GM12878 (cell line): ENCODE measurements at regions not wholly inside any gene's neighbourhood (a gene's known extent, or its start where the extent isn't known, plus 50 kb on each side); places are given as distances from the start of the nearest gene placed in this dataset.

Experiments used
- ATAC-seq: fragments of 200-7000 bp; cut with Tn5 transposase; 3 replicates; pipeline ENCODE4 v1.9.1; 2020; ENCODE audit warnings: mild to moderate bottlenecking, moderate library complexity
- BruUV-seq: library from RNA; stranded (reverse); fragments of 400-500 nt; replicated peaks from 2 replicates; lab custom pipeline; 2021; lab: Mats Ljungman, UMichigan
- CTCF ChIA-PET: fragments of 300-600 bp; sonication (Branson Sonifier 250); formaldehyde crosslinking; extraction: SDS; loops from one replicate; lab custom pipeline; 2021; ENCODE audit warnings: inconsistent platforms; lab: Yijun Ruan, JAX
- POLR2A ChIA-PET: fragments of 350-600 bp; formaldehyde crosslinking; extraction: SDS; loops from one replicate; lab custom pipeline; 2021; ENCODE audit warnings: inconsistent platforms; lab: Charles Lee
- RAD21 ChIA-PET: fragments of 300-600 bp; sonication (Branson Sonifier 250); formaldehyde crosslinking; loops from one replicate; lab custom pipeline; 2023; ENCODE audit warnings: antibody characterized with exemption; ENCODE audit not compliant: unreplicated experiment; lab: Charles Lee
- SMC1A ChIA-PET: fragments of 300-600 bp; sonication (Branson Sonifier 250); formaldehyde crosslinking; loops from one replicate; lab custom pipeline; 2023; ENCODE audit not compliant: unreplicated experiment, uncharacterized antibody; lab: Charles Lee
- DNase-seq: peaks from one replicate; pipeline ENCODE4 v3.0.0-alpha.2; 2011; ENCODE audit warnings: low read depth, low spot score
- FAIRE-seq: peaks from 3 replicates; lab custom pipeline; 2011; peaks lifted over from hg19 to GRCh38; lab: Jason Lieb, UNC
- H2AFZ ChIP-seq: 2 replicates; pipeline ENCODE4 v1.6.0; 2011; ENCODE audit warnings: low read depth, low read length, control low read depth; ENCODE audit not compliant: control insufficient read depth
- H3K27ac ChIP-seq: 2 replicates; pipeline ENCODE4 v1.5.1; 2011; ENCODE audit warnings: control low read depth; ENCODE audit not compliant: control insufficient read depth, insufficient read depth
- H3K27me3 ChIP-seq, 2 experiments: replicated peaks in 1 of 2; 2 replicates each; pipeline versions ENCODE4 v1.6.0 to v1.6.1; 2011; ENCODE audit warnings: low read length in 1 of 2; ENCODE audit not compliant: control insufficient read depth in 2 of 2, insufficient read depth in 2 of 2
- H3K36me3 ChIP-seq, 2 experiments: 2 replicates each; pipeline ENCODE4 v1.5.1; 2011; ENCODE audit warnings: low read length in 1 of 2; ENCODE audit not compliant: control insufficient read depth in 2 of 2, insufficient read depth in 2 of 2
- H3K4me1 ChIP-seq: 2 replicates; pipeline ENCODE4 v1.6.1; 2011; ENCODE audit warnings: mild to moderate bottlenecking, low read length, moderate library complexity, mixed read lengths; ENCODE audit not compliant: control insufficient read depth, insufficient read depth
- H3K4me2 ChIP-seq: 2 replicates; pipeline ENCODE4 v1.6.0; 2011; ENCODE audit warnings: control low read depth; ENCODE audit not compliant: control insufficient read depth, insufficient read depth
- H3K4me3 ChIP-seq: fragments of 200-600 bp; sonication (generic); 2 replicates; pipeline ENCODE4 v1.5.1; 2016
- H3K79me2 ChIP-seq: 2 replicates; pipeline ENCODE4 v1.6.0; 2011; ENCODE audit warnings: low read length; ENCODE audit not compliant: control insufficient read depth, insufficient read depth
- H3K9ac ChIP-seq: 2 replicates; pipeline ENCODE4 v1.8.0; 2011; ENCODE audit warnings: low read length, control low read depth, mixed read lengths; ENCODE audit not compliant: control insufficient read depth, insufficient read depth
- H3K9me3 ChIP-seq: replicated peaks from 3 replicates; pipeline ENCODE4 v1.5.1; 2011; ENCODE audit warnings: mild to moderate bottlenecking, low read length; ENCODE audit not compliant: control insufficient read depth, insufficient read depth
- H4K20me1 ChIP-seq: 2 replicates; pipeline ENCODE4 v1.6.0; 2011; ENCODE audit not compliant: control insufficient read depth, insufficient read depth
- BCL11A ChIP-seq: IDR thresholded peaks from 2 replicates; pipeline ENCODE4 v1.6.1; 2011; ENCODE audit warnings: low read depth, low read length
- GATAD2B ChIP-seq: fragments of 450-650 bp; conservative IDR thresholded peaks from 2 replicates; pipeline ENCODE4 v1.6.1; 2017; ENCODE audit warnings: low read depth, mild to moderate bottlenecking, moderate library complexity
- IKZF2 ChIP-seq, 2 experiments: fragments of 450-650 bp; IDR thresholded peaks; 2 replicates each; pipeline ENCODE4 v1.6.1; 2017; ENCODE audit warnings: mild to moderate bottlenecking in 2 of 2, moderate library complexity in 2 of 2
- JUND ChIP-seq: IDR thresholded peaks from 2 replicates; pipeline ENCODE4 v1.6.1; 2012; ENCODE audit warnings: low read depth, mild to moderate bottlenecking, low read length, improper control_type of control experiment, moderate library complexity
- PML ChIP-seq: IDR thresholded peaks from 2 replicates; pipeline ENCODE4 v1.6.1; 2012; ENCODE audit warnings: low read length, inconsistent platforms
- RAD21 ChIP-seq: IDR thresholded peaks from 2 replicates; pipeline ENCODE4 v1.6.1; 2011; ENCODE audit warnings: mild to moderate bottlenecking, low read depth, low read length, moderate library complexity; ENCODE audit not compliant: insufficient read depth
- SMC3 ChIP-seq: IDR thresholded peaks from 2 replicates; pipeline ENCODE4 v1.6.1; 2011; ENCODE audit warnings: low read length, improper control_type of control experiment, borderline replicate concordance
- SUZ12 ChIP-seq: fragments of 200-600 bp; sonication (generic); IDR thresholded peaks from one replicate; pipeline ENCODE4 v1.6.1; 2018; ENCODE audit warnings: antibody characterized with exemption, mild to moderate bottlenecking; ENCODE audit not compliant: unreplicated experiment
- ZNF207 ChIP-seq: fragments of 450-650 bp; IDR thresholded peaks from 2 replicates; pipeline ENCODE4 v1.6.1; 2014; ENCODE audit warnings: antibody characterized with exemption, mild to moderate bottlenecking, borderline replicate concordance
- whole genome bisulfite sequencing: methylation state at CpG from one replicate; pipeline ENCODE4 v1.1.6; 2016; ENCODE audit warnings: low lambda C conversion rate; ENCODE audit not compliant: insufficient replicate concordance, insufficient coverage; ENCODE audit errors: missing lambda C conversion rate; 5-methylcytosine and 5-hydroxymethylcytosine counted together
- in situ Hi-C: fragments of 300-500 bp; cut with MboI; formaldehyde crosslinking; loops from 9 replicates; pipeline ENCODE4 v1.14.3; 2018; ENCODE audit warnings: mixed read lengths
- intact Hi-C: fragments of 100-400 bp; cut with micrococcal nuclease; formaldehyde crosslinking; loops from one replicate; pipeline ENCODE4 v1.14.2; 2022; ENCODE audit not compliant: unreplicated experiment
- TF ChIP-seq, protein P1 (sequence below): IDR thresholded peaks from 2 replicates; pipeline ENCODE4 v1.6.1; 2011; ENCODE audit warnings: low read depth, low read length, improper control_type of control experiment, borderline replicate concordance
- TF ChIP-seq, protein P2 (sequence below), 3 experiments: IDR thresholded peaks in 2 of 3; conservative IDR thresholded peaks in 1 of 3; 2 replicates each; pipeline ENCODE4 v1.5.1; 2011; ENCODE audit warnings: low read depth in 3 of 3, low read length in 3 of 3, mild to moderate bottlenecking in 3 of 3, control low read depth in 2 of 3, moderate library complexity in 2 of 3, inconsistent platforms in 1 of 3, mixed read lengths in 1 of 3; ENCODE audit not compliant: control insufficient read depth in 2 of 3, insufficient read depth in 1 of 3; ENCODE audit errors: extremely low read depth in 1 of 3
- TF ChIP-seq, protein P3 (sequence below): IDR thresholded peaks from 2 replicates; pipeline ENCODE4 v1.6.1; 2012; ENCODE audit warnings: improper control_type of control experiment, low read depth, low read length; ENCODE audit not compliant: insufficient replicate concordance

DNA sequence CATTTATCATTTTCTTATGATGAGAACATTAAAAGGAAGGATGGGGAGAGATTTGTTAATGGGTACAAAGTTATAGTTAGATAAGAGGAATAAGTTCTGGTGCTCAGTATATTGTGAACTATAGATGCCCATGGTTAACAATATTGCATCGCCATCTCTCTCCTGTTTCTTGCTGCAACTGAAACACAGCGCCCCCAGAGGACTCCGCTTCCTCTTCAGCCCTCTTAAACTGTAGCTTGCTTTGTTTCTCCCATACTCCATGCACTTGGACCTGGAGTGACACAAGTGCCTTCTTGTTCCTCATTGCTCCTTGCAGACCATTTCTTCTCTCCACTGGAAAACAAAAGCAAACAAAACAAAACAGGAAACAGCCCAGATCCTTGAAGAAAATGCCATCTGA, 70.1 kb upstream of the NTPCR start:
- DNase-seq = no peak
- no TSS peak for BruUV-seq
- H4K20me1 ChIP-seq = no peaks in the 10 kb centered on the region
- ChIA-PET RAD21 (no interaction called here), POLR2A (no interaction called here), SMC1A (no interaction called here), CTCF (interaction anchor here (0.6 to 1.8 kb wide), 4 partner anchors 8 to 376 kb away, joined by 3 read pairs; no protein-coding TSS in a partner anchor)
- ATAC-seq = peak; percentile 64
- H3K9me3 ChIP-seq = no peaks in the 10 kb centered on the region
- TF ChIP-seq RAD21 = peak; percentile 46
- no peak for TF ChIP-seq IKZF2 (IDR thresholded peaks at IDR 0.05)
- TF ChIP-seq SUZ12 = no peak
- no peak for TF ChIP-seq PML
- no peak for TF ChIP-seq ZNF207
- no peak for TF ChIP-seq BCL11A
- no peak for TF ChIP-seq JUND
- no peak for TF ChIP-seq GATAD2B
- TF ChIP-seq, protein P1, sequence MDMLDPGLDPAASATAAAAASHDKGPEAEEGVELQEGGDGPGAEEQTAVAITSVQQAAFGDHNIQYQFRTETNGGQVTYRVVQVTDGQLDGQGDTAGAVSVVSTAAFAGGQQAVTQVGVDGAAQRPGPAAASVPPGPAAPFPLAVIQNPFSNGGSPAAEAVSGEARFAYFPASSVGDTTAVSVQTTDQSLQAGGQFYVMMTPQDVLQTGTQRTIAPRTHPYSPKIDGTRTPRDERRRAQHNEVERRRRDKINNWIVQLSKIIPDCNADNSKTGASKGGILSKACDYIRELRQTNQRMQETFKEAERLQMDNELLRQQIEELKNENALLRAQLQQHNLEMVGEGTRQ = no peak
- TF ChIP-seq, protein P2, sequence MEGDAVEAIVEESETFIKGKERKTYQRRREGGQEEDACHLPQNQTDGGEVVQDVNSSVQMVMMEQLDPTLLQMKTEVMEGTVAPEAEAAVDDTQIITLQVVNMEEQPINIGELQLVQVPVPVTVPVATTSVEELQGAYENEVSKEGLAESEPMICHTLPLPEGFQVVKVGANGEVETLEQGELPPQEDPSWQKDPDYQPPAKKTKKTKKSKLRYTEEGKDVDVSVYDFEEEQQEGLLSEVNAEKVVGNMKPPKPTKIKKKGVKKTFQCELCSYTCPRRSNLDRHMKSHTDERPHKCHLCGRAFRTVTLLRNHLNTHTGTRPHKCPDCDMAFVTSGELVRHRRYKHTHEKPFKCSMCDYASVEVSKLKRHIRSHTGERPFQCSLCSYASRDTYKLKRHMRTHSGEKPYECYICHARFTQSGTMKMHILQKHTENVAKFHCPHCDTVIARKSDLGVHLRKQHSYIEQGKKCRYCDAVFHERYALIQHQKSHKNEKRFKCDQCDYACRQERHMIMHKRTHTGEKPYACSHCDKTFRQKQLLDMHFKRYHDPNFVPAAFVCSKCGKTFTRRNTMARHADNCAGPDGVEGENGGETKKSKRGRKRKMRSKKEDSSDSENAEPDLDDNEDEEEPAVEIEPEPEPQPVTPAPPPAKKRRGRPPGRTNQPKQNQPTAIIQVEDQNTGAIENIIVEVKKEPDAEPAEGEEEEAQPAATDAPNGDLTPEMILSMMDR (IDR thresholded peaks at IDR 0.05 in 2 of 3, conservative IDR thresholded peaks at IDR 0.05 in 1 of 3; ENCODE audit: control insufficient read depth in 2 of 3, extremely low read depth in 1 of 3, insufficient read depth in 1 of 3, low read depth in 3 of 3, low read length in 3 of 3) = peak; percentile 30 to 32 (median 31); a peak in 5 of 6 replicates
- peak; percentile 19; the same call in 1 of the 2 replicates for TF ChIP-seq SMC3
- TF ChIP-seq, protein P3, sequence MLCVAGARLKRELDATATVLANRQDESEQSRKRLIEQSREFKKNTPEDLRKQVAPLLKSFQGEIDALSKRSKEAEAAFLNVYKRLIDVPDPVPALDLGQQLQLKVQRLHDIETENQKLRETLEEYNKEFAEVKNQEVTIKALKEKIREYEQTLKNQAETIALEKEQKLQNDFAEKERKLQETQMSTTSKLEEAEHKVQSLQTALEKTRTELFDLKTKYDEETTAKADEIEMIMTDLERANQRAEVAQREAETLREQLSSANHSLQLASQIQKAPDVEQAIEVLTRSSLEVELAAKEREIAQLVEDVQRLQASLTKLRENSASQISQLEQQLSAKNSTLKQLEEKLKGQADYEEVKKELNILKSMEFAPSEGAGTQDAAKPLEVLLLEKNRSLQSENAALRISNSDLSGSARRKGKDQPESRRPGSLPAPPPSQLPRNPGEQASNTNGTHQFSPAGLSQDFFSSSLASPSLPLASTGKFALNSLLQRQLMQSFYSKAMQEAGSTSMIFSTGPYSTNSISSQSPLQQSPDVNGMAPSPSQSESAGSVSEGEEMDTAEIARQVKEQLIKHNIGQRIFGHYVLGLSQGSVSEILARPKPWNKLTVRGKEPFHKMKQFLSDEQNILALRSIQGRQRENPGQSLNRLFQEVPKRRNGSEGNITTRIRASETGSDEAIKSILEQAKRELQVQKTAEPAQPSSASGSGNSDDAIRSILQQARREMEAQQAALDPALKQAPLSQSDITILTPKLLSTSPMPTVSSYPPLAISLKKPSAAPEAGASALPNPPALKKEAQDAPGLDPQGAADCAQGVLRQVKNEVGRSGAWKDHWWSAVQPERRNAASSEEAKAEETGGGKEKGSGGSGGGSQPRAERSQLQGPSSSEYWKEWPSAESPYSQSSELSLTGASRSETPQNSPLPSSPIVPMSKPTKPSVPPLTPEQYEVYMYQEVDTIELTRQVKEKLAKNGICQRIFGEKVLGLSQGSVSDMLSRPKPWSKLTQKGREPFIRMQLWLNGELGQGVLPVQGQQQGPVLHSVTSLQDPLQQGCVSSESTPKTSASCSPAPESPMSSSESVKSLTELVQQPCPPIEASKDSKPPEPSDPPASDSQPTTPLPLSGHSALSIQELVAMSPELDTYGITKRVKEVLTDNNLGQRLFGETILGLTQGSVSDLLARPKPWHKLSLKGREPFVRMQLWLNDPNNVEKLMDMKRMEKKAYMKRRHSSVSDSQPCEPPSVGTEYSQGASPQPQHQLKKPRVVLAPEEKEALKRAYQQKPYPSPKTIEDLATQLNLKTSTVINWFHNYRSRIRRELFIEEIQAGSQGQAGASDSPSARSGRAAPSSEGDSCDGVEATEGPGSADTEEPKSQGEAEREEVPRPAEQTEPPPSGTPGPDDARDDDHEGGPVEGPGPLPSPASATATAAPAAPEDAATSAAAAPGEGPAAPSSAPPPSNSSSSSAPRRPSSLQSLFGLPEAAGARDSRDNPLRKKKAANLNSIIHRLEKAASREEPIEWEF = no peak
- intact Hi-C loops (no loop called here), in situ Hi-C loops (no loop called here)
- no peak overlapping the region for H3K4me2 ChIP-seq
- WGBS = 46% methylated on average over 3 of the region's 3 CpGs
- no peaks in the 10 kb centered on the region for H3K4me1 ChIP-seq
- H2AFZ ChIP-seq = no peak overlapping the region
- no peak overlapping the region for H3K9ac ChIP-seq
- H3K4me3 ChIP-seq = no peak overlapping the region
- no peaks in the 10 kb centered on the region for H3K36me3 ChIP-seq
- FAIRE-seq = no peak
- 0 out of 4 replicates have a peak, but pooled peaks cover 0 to 2% of the 10 kb centered on the region in 2 experiments for H3K27me3 ChIP-seq
- no peaks in the 10 kb centered on the region for H3K79me2 ChIP-seq
- no peak overlapping the region for H3K27ac ChIP-seq
